Endothelial cell of umbilical vein (primary cell): ENCODE measurements at regions not wholly inside any gene's neighbourhood (a gene's known extent, or its start where the extent isn't known, plus 50 kb on each side); places are given as distances from the start of the nearest gene placed in this dataset.

Experiments
- BruUV-seq: library from RNA; stranded (reverse); fragments of 400-500 nt; replicated peaks from 2 replicates; lab custom pipeline; 2021; lab: Mats Ljungman, UMichigan
- CTCF ChIA-PET: fragments of 300-600, 350-600 bp; sonication (Branson Sonifier 250); formaldehyde crosslinking; loops from one replicate; lab custom pipeline; 2021; ENCODE audit warnings: antibody characterized with exemption, inconsistent platforms; lab: Charles Lee
- POLR2A ChIA-PET: fragments of 300-600, 350-600 bp; sonication (Branson Sonifier 250); formaldehyde crosslinking; loops from one replicate; lab custom pipeline; 2021; ENCODE audit warnings: antibody characterized with exemption, inconsistent platforms; lab: Charles Lee
- DNase-seq: peaks from one replicate; pipeline ENCODE4 v3.0.0-alpha.2; 2011; ENCODE audit warnings: low read depth, low spot score
- FAIRE-seq: peaks from 2 replicates; lab custom pipeline; 2011; peaks lifted over from hg19 to GRCh38; lab: Jason Lieb, UNC
- H2AFZ ChIP-seq: 2 replicates; pipeline ENCODE4 v1.6.0; 2012; ENCODE audit warnings: low read depth, low read length, control low read depth, inconsistent platforms
- H3K27ac ChIP-seq: 2 replicates; pipeline ENCODE4 v1.5.1; 2011; ENCODE audit warnings: low read depth, mild to moderate bottlenecking, control low read depth, low read length, moderate library complexity; ENCODE audit not compliant: insufficient read depth
- H3K27me3 ChIP-seq, 2 experiments: 2 replicates each; pipeline versions ENCODE4 v1.6.0 to v1.6.1; 2011; ENCODE audit warnings: low read length in 2 of 2, mixed read lengths in 1 of 2; ENCODE audit not compliant: control insufficient read depth in 2 of 2, insufficient read depth in 2 of 2
- H3K36me3 ChIP-seq, 2 experiments: 2 replicates in 1 of 2; 3 replicates in 1 of 2; pipeline ENCODE4 v1.5.1; 2011; ENCODE audit warnings: low read length in 2 of 2, mild to moderate bottlenecking in 1 of 2, moderate library complexity in 1 of 2; ENCODE audit not compliant: control insufficient read depth in 2 of 2, insufficient read depth in 2 of 2; ENCODE audit errors: extremely low read depth in 1 of 2
- H3K4me1 ChIP-seq: 3 replicates; pipeline ENCODE4 v1.5.1; 2011; ENCODE audit warnings: mild to moderate bottlenecking, low read length; ENCODE audit not compliant: control insufficient read depth, insufficient read depth; ENCODE audit errors: extremely low read depth
- H3K4me2 ChIP-seq: 2 replicates; pipeline ENCODE4 v1.6.1; 2011; ENCODE audit warnings: low read length, control low read depth, mixed read lengths; ENCODE audit not compliant: insufficient read depth
- H3K4me3 ChIP-seq, 3 experiments: fragments of 200-600 bp in 1 of 3; sonication (generic), shearing (Covaris generic) in 1 of 3; replicated peaks in 1 of 3; 2 replicates each; pipeline ENCODE4 v1.5.1; 2011 to 2016; ENCODE audit warnings: control low read depth in 3 of 3, low read length in 3 of 3, mild to moderate bottlenecking in 2 of 3, inconsistent platforms in 1 of 3, low read depth in 1 of 3, moderate library complexity in 1 of 3; ENCODE audit not compliant: insufficient read depth in 1 of 3
- H3K79me2 ChIP-seq: 2 replicates; pipeline ENCODE4 v1.6.0; 2012; ENCODE audit warnings: low read length, inconsistent platforms; ENCODE audit not compliant: control insufficient read depth, insufficient read depth
- H3K9ac ChIP-seq: replicated peaks from 2 replicates; pipeline ENCODE3; 2011; ENCODE audit warnings: low read length, control low read depth; ENCODE audit not compliant: insufficient read depth; ENCODE audit errors: extremely low read depth
- H3K9me1 ChIP-seq: replicated peaks from 3 replicates; pipeline ENCODE4 v1.6.0; 2011; ENCODE audit warnings: mild to moderate bottlenecking, low read length; ENCODE audit not compliant: control insufficient read depth, insufficient read depth; ENCODE audit errors: extremely low read depth
- H3K9me3 ChIP-seq: replicated peaks from 2 replicates; pipeline ENCODE4 v1.5.1; 2012; ENCODE audit warnings: low read length, inconsistent platforms; ENCODE audit not compliant: control insufficient read depth, insufficient read depth
- H4K20me1 ChIP-seq: replicated peaks from 2 replicates; pipeline ENCODE3; 2011; ENCODE audit warnings: mild to moderate bottlenecking, low read length; ENCODE audit not compliant: control insufficient read depth, insufficient read depth; ENCODE audit errors: extremely low read depth
- CTCF ChIP-seq, 2 donors: IDR thresholded peaks; 1 replicate in 1 of 2; 2 replicates in 1 of 2; pipeline ENCODE4 v1.5.1; 2011; ENCODE audit warnings: low read length in 2 of 2, mild to moderate bottlenecking in 2 of 2, moderate library complexity in 2 of 2, control low read depth in 1 of 2, inconsistent platforms in 1 of 2, low read depth in 1 of 2; ENCODE audit not compliant: insufficient read depth in 1 of 2; ENCODE audit errors: extremely low read depth in 1 of 2
- EZH2 ChIP-seq: IDR thresholded peaks from 2 replicates; pipeline ENCODE4 v1.6.1; 2012; ENCODE audit warnings: borderline replicate concordance, low read depth, mild to moderate bottlenecking, moderate library complexity, low read length, inconsistent platforms; ENCODE audit not compliant: severe bottlenecking
- FOS ChIP-seq: IDR thresholded peaks from 2 replicates; pipeline ENCODE4 v1.6.1; 2011; ENCODE audit warnings: mild to moderate bottlenecking, low read length, moderate library complexity, borderline replicate concordance; ENCODE audit not compliant: insufficient read depth
- GATA2 ChIP-seq: IDR thresholded peaks from 2 replicates; pipeline ENCODE4 v1.7.0; 2011; ENCODE audit warnings: low read depth, mild to moderate bottlenecking, moderate library complexity, mixed read lengths, low read length; ENCODE audit not compliant: insufficient read length, insufficient read depth
- JUN ChIP-seq: IDR thresholded peaks from 2 replicates; pipeline ENCODE4 v1.6.1; 2011; ENCODE audit warnings: borderline replicate concordance, low read depth; ENCODE audit not compliant: insufficient read length, insufficient read depth
- MAX ChIP-seq: IDR thresholded peaks from 2 replicates; pipeline ENCODE4 v1.6.1; 2011; ENCODE audit not compliant: insufficient read depth, insufficient read length
- MYC ChIP-seq: IDR thresholded peaks from one replicate; pipeline ENCODE4 v1.6.1; 2011; ENCODE audit warnings: mild to moderate bottlenecking, low read depth, low read length
- POLR2A ChIP-seq: IDR thresholded peaks from 2 replicates; pipeline ENCODE4 v1.6.1; 2012; ENCODE audit warnings: low read depth, mild to moderate bottlenecking, control low read depth, low read length
- POLR2AphosphoS5 ChIP-seq: IDR thresholded peaks from 2 replicates; pipeline ENCODE4 v1.6.1; 2012; ENCODE audit warnings: low read depth, mild to moderate bottlenecking, control low read depth, low read length, moderate library complexity; ENCODE audit not compliant: insufficient read depth
- dilution Hi-C: fragments of 300-500 bp; cut with MboI; formaldehyde crosslinking; loops from one replicate; pipeline ENCODE4 v1.15.0; 2019; ENCODE audit warnings: low sequenced_read_pairs; ENCODE audit not compliant: extremely low pct_ligation_motif_present
- intact Hi-C: fragments of 100-400 bp; cut with micrococcal nuclease; formaldehyde crosslinking; loops from one replicate; pipeline ENCODE4 v1.10.0; 2022

- Histone ChIP-seq H3K9me1 (no peaks in the 10 kb centered on the region), H3K4me1 (no peaks in the 10 kb centered on the region), H3K79me2 (no peaks in the 10 kb centered on the region), H2AFZ (no peak overlapping the region), H3K9me3 (no peaks in the 10 kb centered on the region), H3K27ac (no peak overlapping the region), H3K9ac (no peak overlapping the region), H4K20me1 (no peaks in the 10 kb centered on the region), H3K4me2 (no peak overlapping the region), H3K36me3 (no peaks in the 10 kb centered on the region), H3K4me3 (no peak overlapping the region), H3K27me3 (no peaks in the 10 kb centered on the region)
- POLR2A ChIA-PET: no interaction called here
- TF ChIP-seq CTCF (IDR thresholded peaks at IDR 0.05; ENCODE audit: extremely low read depth in 1 of 2, insufficient read depth in 1 of 2, low read depth in 1 of 2, low read length in 2 of 2) (no peak), POLR2AphosphoS5 (no peak)
- intact Hi-C loops: no loop called here
- BruUV-seq: no TSS peak
- FAIRE-seq (no peak), DNase-seq (no peak)
- CTCF ChIA-PET: no interaction called here
- dilution Hi-C loops: no loop called here
Observed at GRCh38 chr5:58232130-58232529, 227.8 kb downstream of the PLK2 start.

GRCh38 chr5:58231041-58231440 is 228.8 kb downstream of the PLK2 start:
- Histone ChIP-seq H4K20me1 (no peaks in the 10 kb centered on the region), H3K27ac (no peak overlapping the region), H3K79me2 (no peaks in the 10 kb centered on the region), H3K4me3 (no peak overlapping the region), H3K9ac (no peak overlapping the region), H3K9me1 (no peaks in the 10 kb centered on the region), H3K36me3 (no peaks in the 10 kb centered on the region), H3K4me1 (no peaks in the 10 kb centered on the region), H3K9me3 (no peaks in the 10 kb centered on the region), H3K4me2 (no peak overlapping the region), H3K27me3 (no peaks in the 10 kb centered on the region), H2AFZ (peak overlapping the region; percentile 29)
- BruUV-seq: no TSS peak
- no peak for TF ChIP-seq MYC
- TF ChIP-seq POLR2A: no peak
- no peak for TF ChIP-seq FOS
- TF ChIP-seq JUN: no peak
- TF ChIP-seq CTCF (IDR thresholded peaks at IDR 0.05; ENCODE audit: extremely low read depth in 1 of 2, insufficient read depth in 1 of 2, low read depth in 1 of 2, low read length in 2 of 2): no peak
- TF ChIP-seq EZH2: no peak
- TF ChIP-seq MAX: no peak
- TF ChIP-seq POLR2AphosphoS5: no peak
- TF ChIP-seq GATA2: no peak
- dilution Hi-C loops (no loop called here), intact Hi-C loops (no loop called here)
- FAIRE-seq (no peak), DNase-seq (no peak)
- CTCF ChIA-PET: interaction anchor here (1.5 to 1.6 kb wide), 2 partner anchors 28 to 343 kb away, joined by 3 to 4 read pairs; no protein-coding TSS in a partner anchor
- POLR2A ChIA-PET: no interaction called here
